Vagina (tissue), 2 donors: ENCODE measurements at regions not wholly inside any gene's neighbourhood (a gene's known extent, or its start where the extent isn't known, plus 50 kb on each side); places are given as distances from the start of the nearest gene placed in this dataset.

Experiments used
- CTCF ChIP-seq, 3 experiments: fragments of 450-650 bp in 2 of 3; fragments of 200-600 bp in 1 of 3; sonication (generic) in 1 of 3; IDR thresholded peaks; one replicate each; pipeline ENCODE4 v1.5.1; 2017 to 2019; ENCODE audit warnings: antibody characterized with exemption in 3 of 3, mild to moderate bottlenecking in 2 of 3, moderate library complexity in 2 of 3
- POLR2AphosphoS5 ChIP-seq, 2 donors: sonication (generic); formaldehyde crosslinking; IDR thresholded peaks; one replicate each; pipeline ENCODE4 v1.9.0; 2017; ENCODE audit warnings: antibody characterized with exemption in 2 of 2, mild to moderate bottlenecking in 2 of 2, low read depth in 1 of 2; ENCODE audit not compliant: insufficient read depth in 1 of 2

- no peak for TF ChIP-seq CTCF (IDR thresholded peaks at IDR 0.05)
- TF ChIP-seq POLR2AphosphoS5 (IDR thresholded peaks at IDR 0.05; ENCODE audit: insufficient read depth in 1 of 2, low read depth in 1 of 2): no peak
Observed at GRCh38 chr18:4720518-4720917, 265.4 kb upstream of the DLGAP1 start.
